Kidney tubule cell (primary cell): ENCODE measurements at regions not wholly inside any gene's neighbourhood (a gene's known extent, or its start where the extent isn't known, plus 50 kb on each side); places are given as distances from the start of the nearest gene placed in this dataset.

Source experiments
- DNase-seq: peaks from one replicate; pipeline ENCODE4 v3.0.0-alpha.2; 2018; ENCODE audit warnings: low spot score

DNA sequence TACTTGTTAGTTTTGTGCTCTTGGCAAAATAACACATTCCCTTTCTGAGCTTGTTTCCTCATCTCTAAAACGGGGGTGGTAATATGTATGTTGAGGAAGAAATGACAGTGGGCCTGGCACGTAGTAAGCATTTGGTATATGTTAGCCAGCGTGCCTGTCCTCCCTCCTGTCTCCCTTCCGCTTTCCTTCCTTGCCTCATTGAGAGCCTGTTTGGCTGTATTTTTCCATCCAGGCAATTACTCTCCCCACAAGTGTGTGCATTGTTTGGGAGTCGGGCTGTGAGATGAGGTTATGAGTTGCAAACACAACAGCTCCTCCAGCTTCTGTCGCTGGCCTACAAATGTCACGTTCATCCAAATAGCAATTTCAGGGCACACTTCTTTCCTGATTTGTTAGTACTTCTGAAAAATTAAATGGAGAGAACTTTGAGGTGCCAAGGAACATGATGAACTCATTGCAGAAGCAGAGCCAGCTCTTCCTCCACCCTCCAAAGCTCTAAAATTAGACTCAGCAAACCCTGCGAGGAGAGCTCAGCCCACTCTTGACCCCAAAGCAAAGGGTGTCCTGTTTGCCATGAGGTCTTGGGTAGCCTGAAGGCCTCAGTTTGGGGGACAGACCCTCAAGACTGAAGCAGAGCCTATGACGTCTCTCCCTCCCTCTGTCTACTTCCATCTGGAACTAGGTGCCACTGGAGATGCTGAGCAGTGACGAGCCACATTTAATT, 50.7 kb upstream of the TOX2 start:
- DNase-seq: no peak

DNA sequence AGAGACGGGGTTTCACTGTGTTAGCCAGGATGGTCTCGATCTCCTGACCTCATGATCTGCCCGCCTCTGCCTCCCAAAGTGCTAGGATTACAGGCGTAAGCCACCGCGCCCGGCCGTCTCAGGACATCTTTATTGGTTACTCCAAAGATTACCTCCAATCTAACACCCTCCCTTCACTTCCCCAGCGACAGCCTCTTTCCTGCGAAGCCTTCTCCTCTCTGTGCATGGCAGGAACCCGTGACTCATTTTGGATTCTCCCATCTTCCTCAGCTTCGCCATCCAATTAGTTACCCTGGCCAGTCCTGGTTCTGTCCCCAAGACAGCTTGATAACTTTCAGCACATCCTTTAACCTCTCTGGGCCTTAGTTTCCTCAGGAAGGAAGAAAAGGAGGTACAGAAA, 51.3 kb upstream of the TOX2 start:
- no peak for DNase-seq

DNA sequence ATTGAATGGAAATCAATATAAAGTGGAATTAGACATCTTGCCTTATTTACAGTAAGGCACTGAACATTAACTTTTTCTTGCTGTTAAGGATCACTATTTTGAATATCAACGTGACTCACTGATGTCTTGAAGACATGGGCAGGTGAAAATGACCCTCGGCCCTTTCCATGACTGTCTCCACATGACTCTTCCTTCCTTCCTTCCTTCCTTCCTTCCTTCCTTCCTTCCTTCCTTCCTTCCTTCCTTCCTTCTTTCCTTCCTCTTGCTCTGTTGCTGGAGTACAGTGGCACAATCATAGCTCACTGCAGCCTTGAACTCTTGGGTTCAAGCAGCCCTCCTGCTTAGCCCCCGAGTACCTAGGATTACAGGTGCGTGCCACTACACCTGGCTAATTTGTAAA, 52.2 kb upstream of the TOX2 start:
- DNase-seq: no peak

DNA sequence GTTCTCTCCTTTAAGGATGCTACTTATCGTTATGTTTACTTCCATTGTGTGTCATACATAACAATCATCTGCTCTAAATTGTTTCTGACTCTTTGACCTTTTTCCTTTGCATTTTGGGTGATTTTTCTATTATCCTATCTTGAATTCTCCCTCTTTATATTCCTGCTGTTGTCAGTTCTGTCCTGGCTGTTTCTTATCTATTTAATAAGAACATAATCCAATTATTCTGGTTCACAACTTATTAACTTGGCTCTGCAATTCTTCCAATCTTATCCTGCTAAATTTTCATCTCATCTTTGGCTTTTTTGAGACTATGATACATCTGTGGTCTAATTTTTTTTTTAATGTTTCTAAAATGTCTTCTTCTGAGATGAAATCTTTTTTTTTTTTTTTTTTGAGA, 54.7 kb upstream of the TOX2 start:
- no peak for DNase-seq

GRCh38 chr20:43857932-43858331, 56.7 kb upstream of the TOX2 start:
- no peak for DNase-seq

- DNase-seq: no peak
Measured at GRCh38 chr20:43857127-43857526, 57.5 kb upstream of the TOX2 start.

DNA sequence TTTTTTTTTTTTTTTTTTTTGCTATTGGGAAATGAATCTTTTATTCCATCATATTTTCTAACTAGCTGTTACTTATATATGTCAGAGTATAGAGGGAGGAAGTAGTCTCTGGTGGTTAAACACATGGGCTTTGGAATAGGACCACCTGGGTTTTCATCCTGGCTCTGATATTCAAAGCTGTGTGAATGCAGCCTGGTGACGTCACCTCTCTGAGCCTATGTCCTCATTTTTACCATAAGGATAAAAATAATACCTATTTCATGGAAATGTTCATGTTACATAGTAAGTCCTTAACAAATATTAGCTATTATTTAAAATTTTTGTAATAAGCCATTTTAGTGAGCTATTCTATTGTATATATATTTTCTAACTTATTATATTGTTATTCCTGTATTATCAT, 58.8 kb upstream of the TOX2 start:
- no peak for DNase-seq

DNA sequence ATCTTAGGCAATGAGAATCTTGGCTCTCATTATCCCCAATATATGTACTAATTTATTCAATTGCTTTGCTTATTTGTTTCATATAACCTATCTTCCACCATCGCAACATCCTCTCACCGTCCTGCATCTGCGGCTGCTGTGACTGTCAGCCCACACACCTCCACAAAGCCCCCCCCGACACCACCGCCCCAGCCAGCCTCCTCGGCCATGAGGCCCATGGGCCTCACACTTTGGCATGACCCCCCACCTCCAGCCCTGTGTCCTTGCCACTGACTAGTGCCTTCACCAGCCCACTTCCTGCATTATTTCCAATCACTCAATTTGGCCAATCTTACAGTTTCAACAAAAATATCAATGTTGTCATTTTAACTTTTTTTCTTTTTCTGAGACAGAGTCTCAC, 60.7 kb upstream of the TOX2 start:
- DNase-seq: no peak

DNA sequence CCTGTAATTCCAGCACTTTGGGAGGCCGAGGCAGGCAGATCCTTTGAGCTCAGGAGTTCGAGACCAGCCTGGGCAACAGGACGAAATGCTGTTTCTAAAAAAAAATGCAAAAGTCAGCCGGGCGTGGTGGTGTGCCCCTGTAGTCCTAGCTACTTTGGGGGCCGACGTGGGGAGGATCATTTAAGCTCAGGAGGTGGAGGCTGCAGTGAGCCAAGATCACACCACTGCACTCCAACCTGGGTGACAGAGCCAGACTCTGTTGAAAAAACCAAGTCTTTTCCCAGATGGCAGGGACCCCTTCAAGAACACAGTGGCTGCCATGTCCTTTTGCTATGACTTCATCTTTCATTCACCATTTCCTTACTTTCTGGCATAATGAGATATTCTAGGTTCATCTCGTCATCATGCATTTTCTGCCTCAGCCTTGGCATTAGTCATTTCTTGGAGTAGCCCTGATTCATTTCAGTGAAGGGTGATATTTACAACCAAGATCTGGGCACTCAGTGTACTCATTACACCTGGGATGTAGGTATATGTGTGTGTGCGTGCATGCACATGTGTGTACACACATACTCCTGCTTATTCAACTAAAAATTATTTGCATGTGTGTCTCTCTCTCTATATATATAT, 61.4 kb upstream of the TOX2 start:
- peak; percentile 9 for DNase-seq

DNA sequence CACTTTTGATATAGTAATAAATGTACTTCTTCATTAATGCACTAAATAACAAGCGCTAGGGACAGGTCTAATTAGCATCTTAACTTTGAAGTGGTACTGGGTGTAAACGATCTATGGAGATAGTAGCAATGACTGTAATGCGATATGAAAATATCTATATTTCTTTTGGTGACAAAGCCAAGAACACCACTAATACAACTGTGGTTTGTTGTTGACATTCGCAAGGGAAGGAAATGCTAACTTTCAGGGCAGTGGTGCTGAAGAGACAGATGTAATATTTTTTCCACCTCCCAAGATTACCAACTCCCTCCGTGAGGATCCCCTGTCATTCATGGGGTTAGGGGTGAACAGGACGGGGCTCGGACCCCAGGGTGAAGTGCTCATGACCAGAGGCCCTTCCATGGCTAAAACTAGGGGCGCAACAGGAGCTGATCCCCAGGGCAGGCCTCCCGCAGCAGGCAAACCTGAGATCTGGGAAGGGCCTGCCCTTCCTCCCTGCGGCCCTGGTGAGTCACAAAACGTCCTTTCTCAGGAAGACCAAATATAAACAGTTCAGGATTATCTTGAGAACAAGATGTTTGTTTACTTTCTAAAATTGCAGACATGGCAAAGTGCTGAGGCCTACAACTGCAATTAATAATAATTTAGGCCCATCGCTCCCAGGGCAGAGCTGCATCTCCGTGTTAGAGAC, 65.0 kb upstream of the TOX2 start:
- DNase-seq: no peak

- DNase-seq: no peak
Measured at GRCh38 chr20:43846516-43846905, 68.1 kb upstream of the TOX2 start.

- DNase-seq: peak; percentile 90
Measured at GRCh38 chr20:43844778-43845614, 69.7 kb upstream of the TOX2 start.

GRCh38 chr20:43843965-43844660, 70.5 kb upstream of the TOX2 start:
- no peak for DNase-seq

DNA sequence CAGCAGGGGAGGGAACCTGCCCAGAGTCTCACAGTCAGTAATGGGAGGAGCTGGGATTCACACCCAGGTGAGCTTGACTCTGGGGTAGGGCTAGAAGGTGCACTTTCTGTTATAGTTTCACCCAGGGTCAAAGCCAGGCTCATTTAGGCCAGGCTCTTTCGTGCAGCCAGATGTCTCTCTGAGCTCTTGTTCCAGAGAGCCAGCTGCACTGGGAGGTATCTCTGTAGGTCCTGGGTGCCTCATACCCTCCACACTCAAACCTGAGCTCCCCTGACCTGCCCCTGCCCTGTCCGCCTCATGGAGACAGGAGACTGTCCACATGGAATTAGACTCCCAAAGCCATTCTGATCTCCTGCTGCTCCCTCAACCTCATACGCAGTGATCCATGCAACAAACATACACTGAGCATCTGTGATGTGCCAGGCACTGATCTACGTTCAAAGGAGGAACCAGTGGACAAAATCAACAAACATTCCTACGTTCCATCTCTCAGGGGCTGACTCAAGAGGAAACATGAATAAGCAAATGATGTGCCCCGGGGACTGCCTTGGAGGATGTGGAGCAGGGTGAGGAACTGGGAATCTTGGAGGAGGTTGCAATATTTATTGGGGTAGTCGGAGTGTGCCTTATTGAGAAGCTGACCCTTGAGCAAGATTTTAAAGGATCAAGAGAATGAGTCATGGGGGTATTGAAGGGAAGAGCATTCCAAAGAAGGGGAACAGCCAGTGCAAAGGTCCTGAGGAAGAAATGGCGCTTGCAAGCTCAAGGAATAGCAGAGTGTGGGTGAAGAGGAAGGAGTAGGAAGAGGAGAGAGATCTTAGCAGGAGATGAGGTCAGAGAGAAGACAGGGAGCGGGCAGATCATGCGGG, 71.3 kb upstream of the TOX2 start:
- DNase-seq: peak; percentile 81

- no peak for DNase-seq
Measured at GRCh38 chr20:43842126-43843020, 72.3 kb upstream of the TOX2 start.

DNA sequence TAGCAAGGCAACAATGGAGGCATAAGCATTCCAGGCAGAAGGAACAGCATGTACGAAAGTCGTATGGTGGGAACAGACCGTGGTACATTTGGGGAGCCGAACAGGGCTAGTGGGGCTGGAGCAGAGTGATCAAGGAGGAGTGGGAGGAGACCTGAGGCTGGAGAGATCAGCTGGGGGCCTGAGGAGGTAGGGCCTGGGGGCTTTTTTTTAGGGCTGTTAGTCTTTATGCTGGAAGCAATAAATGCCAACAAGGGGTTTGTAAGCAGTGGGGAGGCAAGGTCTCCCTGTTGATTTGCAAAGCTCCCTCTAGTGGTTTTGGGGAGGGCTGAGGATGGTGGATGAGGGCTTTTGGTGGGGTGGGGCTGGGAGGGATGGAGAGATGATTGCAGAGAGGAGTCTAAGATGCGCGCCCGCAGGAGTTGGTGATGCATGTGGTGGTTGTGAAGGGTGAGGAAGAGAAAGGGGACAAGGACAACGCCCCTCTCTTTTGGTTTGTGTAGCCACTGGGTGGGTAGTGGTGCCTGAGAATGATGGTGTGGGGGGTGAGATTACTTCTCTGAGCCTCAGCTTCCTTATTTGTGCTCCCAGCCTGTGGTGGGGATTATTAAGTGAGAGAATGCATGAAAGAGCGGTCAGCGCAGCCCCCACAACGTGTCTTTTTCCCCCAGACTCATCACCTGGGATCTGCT, 74.1 kb upstream of the TOX2 start:
- DNase-seq: no peak

DNA sequence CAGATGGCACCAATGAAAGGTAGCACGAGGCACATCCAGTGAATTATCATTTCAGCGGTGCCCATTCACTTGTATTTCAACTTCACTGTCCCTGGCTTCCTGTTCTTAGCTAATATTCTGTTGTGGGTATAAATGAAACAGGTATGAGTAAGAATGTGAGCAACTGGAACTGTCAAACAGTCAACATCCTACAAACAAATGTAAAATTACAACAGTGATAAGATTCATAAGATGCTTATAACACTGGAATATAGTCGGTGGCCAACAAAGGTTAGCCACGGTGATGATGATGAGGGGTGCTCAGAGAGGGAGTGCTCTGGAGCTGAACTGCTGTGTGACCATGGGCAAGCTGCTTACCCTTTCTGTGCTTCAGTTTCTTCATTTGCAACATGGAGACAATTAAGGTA, 74.9 kb upstream of the TOX2 start:
- DNase-seq: no peak

GRCh38 chr20:43838703-43839060, 76.0 kb upstream of the TOX2 start:
- no peak for DNase-seq
